HG03575 (cell line): ENCODE measurements at regions not wholly inside any gene's neighbourhood (a gene's known extent, or its start where the extent isn't known, plus 50 kb on each side); places are given as distances from the start of the nearest gene placed in this dataset.

Experiments
- ATAC-seq: cut with Tn5 transposase; IDR thresholded peaks from one replicate; pipeline ENCODE4 v1.9.1; 2021; ENCODE audit not compliant: unreplicated experiment, insufficient number of reproducible peaks, low FRiP score; ENCODE audit errors: extremely low read depth

DNA sequence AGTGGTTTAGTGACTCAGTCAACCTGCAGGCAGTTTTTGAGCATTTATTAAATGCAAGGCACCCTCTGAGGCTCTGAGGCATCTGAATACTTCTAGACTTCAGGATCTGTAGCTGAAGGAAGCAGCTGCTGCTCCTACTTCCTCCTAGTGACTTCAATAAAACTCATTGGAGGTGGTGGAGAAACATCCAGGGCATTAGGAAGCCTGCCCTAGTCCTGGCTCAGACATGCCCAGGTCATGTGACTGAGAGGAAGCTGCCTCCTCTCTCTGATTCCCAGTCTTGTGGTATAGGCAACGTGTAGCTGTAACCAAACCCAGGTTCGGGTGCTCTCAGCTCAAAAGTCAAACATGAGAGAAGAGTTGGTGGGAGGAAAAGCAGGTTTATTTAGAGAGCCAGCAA lies 287.2 kb upstream of the GYPC start:
- no peak for ATAC-seq

DNA sequence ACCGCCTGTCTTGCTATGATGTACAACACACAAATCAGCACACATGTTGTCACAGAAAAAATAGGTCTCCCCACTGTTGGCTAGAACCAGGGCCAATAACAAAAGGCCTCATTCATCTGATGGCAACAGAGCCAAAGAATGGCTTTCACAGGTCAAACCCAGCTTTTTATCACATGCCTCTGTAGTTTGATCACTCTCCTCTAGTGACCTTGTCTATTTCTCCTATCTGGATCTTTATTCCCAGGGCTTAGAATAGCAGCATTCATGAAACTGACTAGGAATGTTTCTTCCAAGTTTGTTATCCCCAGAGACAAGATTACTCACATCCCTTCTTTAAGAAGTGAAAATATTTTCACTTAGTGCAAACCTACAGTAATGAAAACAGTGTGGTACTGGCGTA lies 285.8 kb upstream of the GYPC start:
- no peak for ATAC-seq

DNA sequence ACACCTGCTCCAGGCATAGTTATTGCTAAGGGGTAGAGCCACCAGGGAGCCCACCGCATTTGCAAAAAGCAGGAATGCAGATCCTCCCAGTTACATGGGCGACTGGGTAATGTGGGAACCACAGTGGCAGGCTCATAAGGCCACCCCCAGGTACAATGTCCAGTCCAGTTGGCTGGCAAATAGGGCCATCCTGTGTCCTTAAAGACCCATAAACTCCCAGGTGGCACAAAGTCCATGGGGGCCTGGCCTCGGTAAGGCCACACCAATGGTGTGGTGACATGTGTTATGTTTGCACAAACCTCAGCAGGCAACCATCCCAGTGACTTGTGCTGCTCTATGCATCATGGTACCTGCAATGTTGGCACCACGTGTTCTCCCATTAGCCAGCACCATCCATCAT lies 283.6 kb upstream of the GYPC start:
- ATAC-seq = no peak

DNA sequence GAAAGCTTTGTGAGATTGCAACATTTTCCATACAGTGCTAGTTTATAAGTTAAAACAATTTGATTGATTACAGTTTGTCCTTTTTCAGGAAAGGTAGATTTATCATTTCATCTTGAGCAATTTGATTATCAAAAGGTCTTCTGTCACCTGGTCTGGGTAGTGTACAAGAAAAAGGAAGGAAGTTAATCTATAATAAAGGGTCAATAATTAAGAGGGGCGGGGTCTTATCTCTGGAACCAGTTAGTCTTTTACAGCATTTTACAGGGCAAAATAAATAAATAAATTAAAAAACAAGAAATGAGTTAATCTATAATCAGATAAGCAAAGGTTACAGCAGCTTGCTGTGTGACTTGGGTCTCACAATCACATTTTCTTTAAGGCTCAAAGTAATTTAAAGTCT lies 277.8 kb upstream of the GYPC start:
- no peak for ATAC-seq

DNA sequence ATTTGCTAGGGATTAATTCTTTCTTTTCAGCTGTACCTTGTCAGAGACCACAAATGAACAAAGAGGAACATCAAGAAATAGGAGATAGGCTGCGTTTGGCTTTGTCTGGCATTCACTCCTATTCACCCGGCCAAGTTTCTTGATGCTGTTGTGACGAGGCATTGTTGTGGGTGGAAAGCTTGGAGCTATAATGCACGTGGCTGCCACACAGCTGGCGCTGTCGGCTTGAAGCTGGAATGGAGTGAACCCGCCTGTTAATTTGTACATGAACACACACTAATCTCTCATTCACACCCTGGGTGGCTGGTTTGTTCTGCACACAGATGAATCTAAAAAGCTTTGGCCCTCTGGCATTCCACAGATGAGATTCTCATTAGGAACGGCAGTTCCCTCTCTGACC lies 274.9 kb upstream of the GYPC start:
- ATAC-seq = no peak

DNA sequence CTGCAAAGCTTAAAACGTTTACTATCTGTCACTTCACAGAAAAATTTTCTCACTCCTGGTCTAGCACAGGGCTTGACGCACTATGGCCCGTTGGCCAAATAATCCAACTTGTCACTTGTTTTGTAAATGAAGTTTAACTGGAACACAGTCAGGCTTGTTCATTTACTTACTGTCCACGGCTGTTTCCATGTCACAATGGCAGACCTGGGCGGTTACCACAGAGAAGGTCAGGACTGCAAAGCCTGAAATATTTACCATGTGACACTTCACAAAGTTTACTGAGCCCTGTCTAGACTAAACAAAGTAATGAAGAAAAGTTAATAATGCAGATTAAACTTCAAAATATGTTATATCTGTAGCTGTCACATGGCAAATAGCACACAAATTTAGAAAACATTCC lies 273.0 kb upstream of the GYPC start:
- no peak for ATAC-seq

GRCh38 chr2:126383800-126384199 lies 272.2 kb upstream of the GYPC start:
- no peak for ATAC-seq

- ATAC-seq = no peak
Observed at GRCh38 chr2:126385441-126385840, 270.5 kb upstream of the GYPC start.

DNA sequence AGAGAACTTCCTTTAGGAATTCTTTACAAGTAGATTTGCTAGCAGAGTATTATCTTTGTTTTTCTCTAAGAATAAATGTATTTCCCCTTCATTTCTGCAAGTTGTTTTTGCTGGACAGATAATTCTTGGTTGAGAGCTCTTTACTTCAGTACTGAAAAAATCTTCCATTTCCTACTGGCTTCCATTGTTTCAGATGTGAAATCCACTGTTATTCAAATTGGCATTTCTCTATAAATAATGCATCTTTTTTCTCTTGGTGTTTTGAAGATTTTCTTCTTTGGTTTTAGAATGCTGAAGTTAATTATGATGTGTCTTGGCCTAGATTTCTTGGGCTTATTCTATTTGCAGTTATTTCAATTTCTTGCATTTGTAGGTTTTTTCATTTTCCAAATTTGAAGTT lies 270.0 kb upstream of the GYPC start:
- ATAC-seq = no peak

DNA sequence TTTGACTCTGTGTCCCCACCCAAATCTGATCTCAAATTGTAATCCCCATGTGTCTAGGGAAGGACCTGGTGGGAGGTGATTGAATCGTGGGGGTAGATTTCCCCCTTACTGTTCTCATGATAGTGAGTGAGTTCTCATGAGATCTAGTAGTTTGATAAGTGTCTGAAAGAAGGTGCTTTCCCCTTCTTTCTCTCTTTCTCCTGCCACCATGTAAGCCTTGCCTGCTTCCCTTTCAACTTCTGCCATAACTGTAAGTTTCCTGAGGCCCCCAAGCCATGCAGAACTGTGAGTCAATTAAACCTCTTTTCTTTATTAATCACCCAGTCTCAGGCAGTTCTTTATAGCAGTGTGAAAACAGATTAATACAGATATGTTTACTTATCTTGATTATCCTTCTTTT lies 266.5 kb upstream of the GYPC start:
- ATAC-seq = no peak

GRCh38 chr2:126392889-126393288 lies 263.1 kb upstream of the GYPC start:
- no peak for ATAC-seq

- ATAC-seq = no peak
Observed at GRCh38 chr2:126399001-126399400, 257.0 kb upstream of the GYPC start.

GRCh38 chr2:126403039-126403628 lies 252.8 kb upstream of the GYPC start:
- ATAC-seq = no peak

- no peak for ATAC-seq
Observed at GRCh38 chr2:126406267-126406666, 249.7 kb upstream of the GYPC start.

GRCh38 chr2:126408671-126409070 lies 247.3 kb upstream of the GYPC start:
- ATAC-seq = no peak

DNA sequence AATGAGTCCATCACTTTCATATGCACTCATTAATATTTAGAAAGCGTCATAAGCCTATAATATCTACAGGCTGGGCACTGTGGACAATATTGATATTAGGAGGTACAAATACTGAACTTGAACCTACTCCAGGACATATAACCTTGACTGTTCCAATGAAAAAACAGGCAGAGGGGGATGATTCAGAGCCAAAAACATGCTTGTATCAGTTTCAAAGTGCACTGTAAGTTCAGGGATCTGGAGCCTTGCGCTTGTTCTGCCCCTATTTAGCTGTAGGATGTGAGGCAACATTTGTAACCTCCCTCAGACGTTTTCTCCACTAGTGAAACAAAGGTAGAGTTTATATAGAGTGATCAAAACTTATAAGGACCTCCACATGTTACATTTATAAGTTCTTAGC lies 246.1 kb upstream of the GYPC start:
- ATAC-seq = no peak

- ATAC-seq = no peak
Observed at GRCh38 chr2:126413079-126413478, 242.9 kb upstream of the GYPC start.

GRCh38 chr2:126419403-126419802 lies 236.6 kb upstream of the GYPC start:
- no peak for ATAC-seq

DNA sequence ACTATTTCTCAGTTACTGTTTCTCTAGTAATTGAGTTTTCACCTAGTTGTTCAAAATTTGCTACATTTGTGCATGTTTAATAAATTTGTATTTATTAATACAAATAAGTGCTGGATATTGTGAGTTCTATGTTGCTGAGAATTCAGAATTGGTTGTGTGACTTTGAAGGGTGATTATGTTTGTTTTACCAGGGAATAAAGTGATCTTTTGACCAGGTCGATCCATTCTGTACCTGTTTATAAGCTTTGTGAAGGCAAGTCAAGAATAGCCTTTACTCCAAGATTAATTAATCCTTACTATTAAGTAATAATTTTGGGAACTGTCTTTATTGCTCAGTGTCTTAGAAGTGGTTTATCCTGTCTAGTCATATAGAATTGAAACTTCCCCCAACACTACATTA lies 230.0 kb upstream of the GYPC start:
- no peak for ATAC-seq

DNA sequence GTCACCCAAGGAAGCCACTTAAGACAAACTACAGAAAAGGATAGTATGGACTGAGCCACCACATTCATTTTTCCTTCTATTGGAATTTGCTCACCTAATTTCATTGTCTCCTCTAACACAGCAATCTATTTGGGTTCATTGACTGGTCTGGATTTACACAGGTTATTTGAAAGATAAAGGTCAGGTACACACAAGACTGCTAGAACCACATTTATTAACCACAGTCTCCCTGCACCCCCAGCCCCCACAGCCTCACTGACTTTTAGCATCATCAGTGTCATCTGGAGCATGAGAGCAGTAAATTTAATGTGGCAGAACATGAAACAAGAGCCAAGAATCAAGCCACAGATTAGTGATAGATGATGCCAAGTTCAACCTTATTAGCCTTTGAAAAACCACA lies 226.9 kb upstream of the GYPC start:
- no peak for ATAC-seq

- no peak for ATAC-seq
Observed at GRCh38 chr2:126431136-126431535, 224.8 kb upstream of the GYPC start.

- ATAC-seq = no peak
Observed at GRCh38 chr2:126436411-126436810, 219.5 kb upstream of the GYPC start.
